HG03280 (cell line): ENCODE measurements at regions not wholly inside any gene's neighbourhood (a gene's known extent, or its start where the extent isn't known, plus 50 kb on each side); places are given as distances from the start of the nearest gene placed in this dataset.

Experiments used
- ATAC-seq: cut with Tn5 transposase; IDR thresholded peaks from one replicate; pipeline ENCODE4 v1.9.1; 2021; ENCODE audit warnings: mild to moderate bottlenecking, moderate library complexity; ENCODE audit not compliant: unreplicated experiment

DNA sequence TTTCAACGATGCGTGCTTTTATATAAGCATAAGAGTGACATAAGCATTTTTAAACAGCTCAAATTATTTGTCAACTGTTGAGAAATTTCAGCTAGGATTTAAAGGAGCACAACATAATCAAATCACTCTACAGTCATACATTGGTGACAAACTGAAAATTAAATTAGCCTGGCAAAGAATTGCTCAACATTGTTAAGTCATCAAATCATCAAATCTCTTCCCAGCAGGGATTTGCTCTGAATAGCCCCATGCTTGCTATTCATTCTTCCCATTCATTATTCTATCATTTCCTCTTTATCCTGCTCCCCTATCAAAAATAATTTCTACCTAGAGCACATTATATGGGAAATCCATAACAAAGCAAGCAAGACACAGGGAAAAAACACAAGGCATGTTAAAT is 198.7 kb upstream of the LUZP2 start:
- ATAC-seq, result no peak

DNA sequence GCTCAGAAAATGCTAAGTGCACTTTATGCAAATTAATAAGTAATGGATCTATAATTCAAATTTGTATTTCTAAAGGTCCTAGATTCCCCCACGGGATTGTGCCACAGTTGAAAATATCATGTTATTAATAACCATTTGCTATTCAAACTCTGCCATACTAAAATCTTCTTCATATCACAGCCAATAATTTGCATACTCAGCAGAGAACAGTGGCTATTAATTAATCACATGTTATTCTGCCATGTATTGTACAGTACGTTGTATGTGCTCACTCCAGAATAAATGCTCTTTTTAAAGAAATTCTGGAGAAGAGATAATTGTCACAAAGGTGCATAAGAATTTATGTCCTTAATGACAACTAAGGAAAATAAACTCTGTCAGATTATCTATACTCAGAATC is 184.9 kb upstream of the LUZP2 start:
- no peak for ATAC-seq

DNA sequence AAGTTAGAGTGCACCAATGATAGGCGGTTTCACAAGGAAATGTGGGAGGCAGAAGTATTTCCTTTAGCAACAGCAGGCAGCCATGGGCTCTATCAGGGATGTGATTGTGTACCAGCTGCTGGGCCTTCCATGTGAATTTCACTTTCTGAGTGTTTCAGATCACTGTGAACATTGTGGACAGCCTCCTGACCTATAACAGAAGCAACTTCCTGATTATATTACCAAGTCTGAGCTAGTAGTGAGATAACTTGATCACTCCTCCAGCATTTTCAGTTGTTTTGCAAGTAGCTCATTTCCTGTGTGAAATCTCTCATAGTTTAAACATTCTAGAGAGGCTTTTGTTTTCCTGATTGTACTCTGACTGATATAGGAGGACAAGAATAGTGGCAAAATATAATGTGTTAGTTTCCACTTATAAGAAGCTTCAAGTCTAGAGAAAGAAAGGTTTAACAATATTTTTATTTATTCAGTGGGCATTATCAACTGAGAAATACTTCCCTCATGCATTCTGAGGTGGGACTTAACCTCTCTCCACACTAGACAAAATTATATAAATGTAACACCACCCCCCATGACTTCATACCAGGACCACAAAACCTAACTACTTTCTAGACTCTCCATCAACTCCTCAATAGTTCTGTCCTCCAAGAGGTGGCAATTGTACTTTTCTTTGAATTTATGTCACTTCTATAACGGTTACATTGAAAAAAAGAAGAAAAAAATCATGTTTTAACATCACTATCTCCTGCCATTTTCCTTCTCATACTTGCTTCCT is 184.2 kb upstream of the LUZP2 start:
- ATAC-seq, result no peak

DNA sequence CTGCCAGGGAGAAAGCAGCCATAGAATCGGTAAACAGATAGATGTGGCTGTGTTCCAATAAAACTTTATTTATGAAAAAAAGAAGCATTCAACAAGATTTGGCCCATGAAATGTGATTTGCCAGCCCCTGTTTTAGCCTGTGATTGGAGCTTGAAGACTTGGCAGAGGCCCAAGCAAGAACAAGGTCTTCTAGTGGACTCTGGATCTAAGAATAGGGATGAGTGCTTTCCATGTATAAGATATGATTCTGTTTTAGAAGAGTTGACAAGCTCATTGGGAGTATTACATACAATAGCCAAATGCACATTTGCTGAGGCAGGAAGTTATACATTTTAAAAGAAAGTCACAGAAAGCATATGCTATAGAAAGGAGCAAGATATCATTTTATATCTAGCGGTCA is 175.6 kb upstream of the LUZP2 start:
- ATAC-seq, result no peak

DNA sequence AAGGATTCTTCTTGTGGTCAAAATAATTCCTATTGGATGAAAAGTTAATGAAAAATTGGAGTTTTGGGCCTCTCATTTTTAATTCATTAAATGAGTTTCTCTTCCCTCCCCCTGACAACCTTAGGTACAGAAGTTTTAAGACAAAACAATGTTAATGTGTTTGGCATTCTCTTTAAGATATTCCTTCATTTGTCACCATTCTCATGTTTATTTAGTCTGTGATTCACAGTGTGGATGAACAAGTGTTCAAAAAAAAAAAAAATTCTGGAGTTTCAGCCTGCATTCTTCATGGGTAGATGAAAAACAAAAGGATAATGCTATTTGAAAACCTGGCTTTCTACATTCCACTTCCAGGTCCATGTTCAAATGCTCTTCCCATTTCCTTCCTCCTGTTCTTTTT is 172.6 kb upstream of the LUZP2 start:
- ATAC-seq, result no peak

DNA sequence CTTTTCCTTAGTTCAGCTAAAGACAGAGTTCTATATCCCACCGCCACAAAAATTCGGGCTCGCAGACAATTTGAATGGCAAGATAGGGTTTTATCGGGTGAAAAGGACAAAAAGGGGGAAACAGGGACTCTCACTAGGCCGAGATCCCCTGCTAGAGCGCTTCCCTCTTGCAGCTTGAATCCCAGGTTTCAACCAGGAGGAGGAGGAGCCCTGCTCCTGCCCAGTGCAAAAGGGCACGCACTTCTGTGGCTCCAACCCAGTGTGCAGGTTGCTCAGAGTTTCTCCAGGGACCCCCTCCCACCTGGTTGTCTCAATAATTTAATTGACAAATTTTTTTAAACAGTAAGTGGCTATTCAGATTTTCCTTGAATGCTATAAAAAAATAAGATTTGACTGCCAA is 152.6 kb upstream of the LUZP2 start:
- no peak for ATAC-seq

DNA sequence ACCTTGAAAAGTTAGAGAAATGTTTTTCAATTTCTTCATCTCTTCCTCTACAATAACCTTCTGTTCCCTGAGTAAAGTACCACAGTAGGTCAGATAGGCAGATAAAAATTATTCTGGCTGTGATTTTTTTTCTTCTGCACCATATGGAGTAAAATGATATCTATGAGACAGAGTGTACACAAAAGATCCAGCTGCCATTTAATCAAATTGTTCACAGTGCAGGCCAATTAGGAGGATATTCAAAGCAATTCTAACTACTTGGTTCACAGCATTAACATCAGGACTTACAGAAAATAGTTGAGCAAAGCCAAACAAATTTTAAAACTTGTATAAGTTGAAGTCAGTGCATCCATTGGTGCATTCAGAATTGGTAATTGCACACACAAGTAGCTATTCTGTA is 147.9 kb upstream of the LUZP2 start:
- ATAC-seq, result no peak

DNA sequence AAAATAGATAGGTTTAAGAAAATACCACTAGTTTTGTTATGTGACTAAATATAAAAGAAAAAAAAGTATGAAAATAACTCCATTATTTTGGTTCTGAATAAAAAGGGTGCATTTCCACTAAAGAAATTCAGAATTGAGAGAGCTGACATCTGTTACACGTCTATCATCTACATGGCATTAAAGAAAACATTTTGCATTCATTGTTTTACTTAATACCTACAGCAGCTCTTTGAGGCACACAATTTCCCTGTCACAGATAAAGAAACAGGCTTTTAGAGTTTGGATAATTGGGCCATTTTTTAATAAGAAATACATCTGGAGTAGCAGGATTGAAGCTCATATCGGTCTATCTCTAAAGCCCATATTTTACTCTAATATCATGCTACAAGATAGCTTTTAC is 145.7 kb upstream of the LUZP2 start:
- no peak for ATAC-seq

DNA sequence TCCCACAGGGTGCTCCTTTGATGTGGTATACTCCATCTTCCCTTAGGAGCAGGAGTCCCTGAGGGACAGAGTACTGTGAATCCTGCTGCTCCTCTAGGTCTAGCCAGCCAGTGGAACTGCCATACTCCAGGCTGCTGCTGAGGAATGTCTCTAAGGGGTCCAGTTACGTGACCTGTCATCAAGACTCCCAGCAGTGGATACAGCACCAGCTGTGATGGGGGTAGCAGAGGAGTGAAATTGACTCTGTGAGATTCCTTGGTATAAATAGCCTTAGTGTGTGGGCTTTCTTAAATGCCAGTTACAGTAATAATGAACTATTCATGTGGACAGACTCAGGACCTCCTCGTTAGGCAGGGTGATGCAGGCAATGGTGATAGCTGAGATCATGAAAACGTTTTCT is 140.4 kb upstream of the LUZP2 start:
- no peak for ATAC-seq

DNA sequence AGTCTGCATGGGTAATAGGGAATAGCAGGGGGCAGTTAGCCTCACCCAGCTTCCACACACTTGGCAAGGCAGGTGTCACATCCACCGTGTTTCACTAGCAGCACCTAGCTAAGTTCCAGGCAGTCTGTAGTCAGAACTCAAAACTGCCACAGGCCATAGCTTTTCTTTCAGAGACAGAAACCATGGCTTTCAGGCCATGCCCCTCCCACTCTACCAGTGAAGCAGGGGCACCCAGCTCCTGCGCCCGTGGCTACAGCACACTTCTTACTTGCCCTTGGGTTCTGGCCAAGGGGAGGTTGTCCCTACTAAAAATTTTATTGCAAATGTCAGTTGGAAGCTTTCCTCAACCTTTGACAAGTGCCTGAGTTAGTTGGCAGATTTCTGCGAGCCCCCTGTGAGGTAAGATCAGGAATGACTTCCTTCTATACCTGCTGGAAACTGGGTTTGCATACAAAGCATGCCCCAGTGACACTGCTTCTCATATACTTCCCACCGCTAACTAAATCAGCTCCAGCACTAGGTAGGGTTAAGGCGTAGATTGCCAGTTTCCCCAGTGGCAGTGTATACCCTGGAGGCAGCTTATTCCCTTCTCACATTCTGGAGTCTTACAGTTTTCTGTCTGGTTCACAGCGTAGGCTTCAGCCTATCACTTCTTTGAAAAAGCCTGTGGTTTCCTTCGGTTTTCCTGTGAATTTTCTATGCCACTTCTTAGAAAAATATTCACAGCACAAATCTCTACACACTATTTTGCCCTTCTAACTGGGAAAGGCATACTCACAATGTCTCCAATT is 139.0 kb upstream of the LUZP2 start:
- ATAC-seq, result no peak

DNA sequence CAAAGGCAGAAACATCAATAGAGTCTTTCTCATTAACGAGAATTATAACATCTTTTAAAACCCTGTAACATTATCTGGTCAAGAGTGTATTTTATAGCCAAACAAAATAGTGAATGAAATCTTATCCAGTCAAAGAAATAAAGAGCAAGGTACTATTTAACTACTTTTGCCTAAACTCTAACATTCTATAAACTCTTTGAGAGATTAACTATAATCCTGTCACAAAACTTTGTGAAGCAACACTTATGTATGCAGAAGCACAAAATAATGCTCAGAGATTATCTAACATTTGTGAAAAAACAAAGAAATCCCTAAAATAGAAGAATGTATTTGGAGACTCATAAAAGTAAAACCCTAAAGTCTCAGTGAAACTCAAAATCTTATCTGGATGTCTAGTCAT is 124.4 kb upstream of the LUZP2 start:
- no peak for ATAC-seq

DNA sequence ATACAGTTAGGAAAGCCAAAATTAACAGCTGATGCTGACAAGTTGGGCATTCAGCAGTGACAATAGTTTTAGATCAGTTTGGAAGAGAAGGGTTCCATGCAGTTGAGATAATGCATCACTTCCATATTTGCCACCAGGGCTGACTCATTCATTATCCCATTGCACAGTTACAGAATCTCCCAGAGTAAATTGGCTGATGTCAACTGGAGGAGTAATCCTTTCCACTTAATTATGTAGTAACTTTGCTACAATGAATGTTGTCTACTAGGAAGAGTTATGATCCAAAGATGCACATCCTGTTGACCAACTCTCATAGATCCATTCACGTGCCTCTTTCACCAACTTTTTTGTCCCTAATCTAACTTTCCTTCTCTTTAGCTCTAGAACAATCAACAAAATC is 123.3 kb upstream of the LUZP2 start:
- ATAC-seq, result no peak

DNA sequence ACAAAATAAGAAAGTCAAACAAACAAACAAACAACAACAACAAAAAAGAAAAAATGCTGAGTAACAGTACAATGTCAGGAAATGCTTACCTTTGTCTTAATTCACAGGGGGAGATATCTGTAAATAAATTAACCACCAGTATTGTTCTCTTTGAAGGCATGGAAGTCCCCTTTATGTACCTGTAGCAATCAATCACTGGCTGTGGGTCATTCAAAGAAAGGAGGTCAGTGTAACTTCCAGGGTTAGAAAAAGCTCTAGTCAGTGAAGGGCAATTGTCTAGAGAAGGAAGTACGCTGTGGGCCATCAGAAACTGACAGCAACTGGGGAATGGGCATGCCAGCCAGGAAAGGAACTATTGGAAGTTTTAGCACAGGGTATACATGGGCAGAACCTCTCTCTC is 121.5 kb upstream of the LUZP2 start:
- ATAC-seq, result no peak

DNA sequence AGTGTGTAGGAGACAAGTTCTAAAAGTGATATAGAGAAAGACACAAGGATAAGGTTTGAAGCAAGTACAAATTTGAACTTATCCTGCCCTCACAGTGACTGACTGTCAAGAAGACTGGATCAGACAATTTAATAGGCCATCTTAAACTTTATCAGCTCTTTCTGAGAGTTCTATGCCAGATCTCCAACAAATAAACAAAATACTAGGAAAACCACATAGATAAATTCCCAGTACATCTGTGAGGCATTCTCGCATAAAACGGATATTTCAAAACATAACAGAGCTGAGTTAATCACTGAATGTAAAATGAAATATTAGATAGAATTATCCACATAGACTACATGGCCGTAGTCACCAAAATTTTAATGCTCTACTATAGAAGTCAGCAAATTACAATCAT is 120.9 kb upstream of the LUZP2 start:
- no peak for ATAC-seq

DNA sequence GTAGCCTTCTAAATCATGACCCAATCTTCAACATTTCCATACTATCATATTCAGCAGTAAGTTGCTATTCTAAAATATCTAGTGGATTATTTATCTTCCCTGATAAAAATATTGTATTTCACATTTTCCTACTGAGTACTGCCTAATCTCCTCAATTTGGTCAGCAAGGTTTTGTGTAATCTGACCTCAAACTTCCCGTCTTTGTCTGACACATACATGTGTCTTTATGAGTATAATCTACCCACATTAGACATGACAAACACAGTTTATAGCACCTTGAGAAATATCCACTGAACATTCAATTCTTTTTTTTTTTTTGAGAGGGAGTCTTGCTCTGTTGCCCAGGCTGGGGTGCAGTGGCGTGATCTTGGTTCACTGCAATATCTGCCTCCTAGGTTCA is 113.7 kb upstream of the LUZP2 start:
- ATAC-seq, result no peak

DNA sequence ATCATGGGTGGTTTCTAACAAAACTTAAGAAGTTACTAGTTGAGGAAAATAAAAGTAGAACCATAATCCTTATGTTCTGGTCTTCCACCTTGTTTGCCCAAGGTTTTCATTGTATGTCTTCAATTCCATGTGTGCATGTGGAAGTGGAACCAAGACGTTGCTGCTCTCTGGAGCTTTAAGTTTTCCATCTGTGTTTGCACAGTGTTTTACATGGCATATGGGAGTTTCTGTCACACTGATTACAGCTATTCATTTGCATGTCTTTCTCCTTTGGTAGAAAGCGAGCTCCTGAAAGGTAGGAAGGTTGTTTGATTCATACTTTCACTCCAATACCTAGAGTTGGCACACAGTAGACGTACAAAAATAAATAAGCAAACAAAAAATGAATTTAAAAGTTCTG is 112.6 kb upstream of the LUZP2 start:
- ATAC-seq, result no peak

DNA sequence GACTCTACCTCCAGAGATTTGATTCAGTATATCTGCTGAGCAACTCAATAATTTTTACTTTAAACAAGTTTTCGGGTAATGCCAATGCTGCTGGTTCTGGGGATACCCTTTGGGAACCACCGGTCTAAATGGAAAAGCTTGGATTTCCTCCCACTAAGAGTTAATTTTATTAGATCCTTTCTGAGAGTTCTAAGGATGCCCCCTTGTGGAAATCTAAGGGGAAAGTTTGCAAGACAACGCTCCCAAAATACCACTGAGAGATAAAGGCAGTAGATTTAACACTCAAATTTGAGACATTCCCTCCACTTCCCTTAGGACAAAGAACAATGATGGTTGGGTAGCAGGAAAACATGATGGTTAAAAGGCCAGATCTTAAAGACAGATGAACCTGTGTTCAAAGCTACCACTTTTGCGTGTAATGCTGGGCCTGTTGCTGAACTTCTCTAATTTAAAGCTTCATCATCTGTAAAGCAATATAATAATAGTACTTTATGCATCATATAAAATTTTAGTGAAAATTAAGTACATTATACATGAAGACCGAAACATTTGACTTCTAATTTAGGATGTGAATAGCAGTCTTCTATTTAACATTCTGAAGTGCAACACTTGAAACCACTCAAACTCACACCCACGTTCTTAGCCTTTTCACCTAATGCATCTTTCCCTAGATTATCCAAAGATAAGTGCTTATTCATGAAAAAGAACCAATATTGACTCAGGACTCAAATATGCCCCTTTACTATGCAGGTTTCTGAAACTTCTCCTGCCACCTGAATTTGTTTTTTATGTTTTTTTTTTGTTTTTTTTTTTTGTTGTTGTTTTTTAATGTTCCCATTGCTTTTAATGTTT is 110.1 kb upstream of the LUZP2 start:
- ATAC-seq, result no peak

DNA sequence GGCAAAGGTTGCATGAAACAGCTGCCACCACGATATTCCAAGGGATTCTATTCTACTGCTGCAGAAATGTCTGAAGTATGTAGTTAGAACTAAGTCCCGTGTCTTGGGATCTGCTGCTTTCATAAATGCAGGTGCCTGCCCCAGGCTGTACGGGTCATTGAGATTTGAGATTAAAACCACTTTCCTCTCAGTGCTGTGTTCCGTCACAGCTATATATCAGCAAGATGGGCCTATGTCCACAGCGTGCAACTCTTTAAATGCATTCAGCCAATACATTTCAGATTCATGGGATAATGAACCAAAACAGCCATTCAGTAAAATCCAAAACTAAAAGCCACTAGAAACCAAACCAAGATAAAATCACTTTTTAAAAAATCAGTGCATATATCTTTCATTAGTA is 107.3 kb upstream of the LUZP2 start:
- no peak for ATAC-seq

DNA sequence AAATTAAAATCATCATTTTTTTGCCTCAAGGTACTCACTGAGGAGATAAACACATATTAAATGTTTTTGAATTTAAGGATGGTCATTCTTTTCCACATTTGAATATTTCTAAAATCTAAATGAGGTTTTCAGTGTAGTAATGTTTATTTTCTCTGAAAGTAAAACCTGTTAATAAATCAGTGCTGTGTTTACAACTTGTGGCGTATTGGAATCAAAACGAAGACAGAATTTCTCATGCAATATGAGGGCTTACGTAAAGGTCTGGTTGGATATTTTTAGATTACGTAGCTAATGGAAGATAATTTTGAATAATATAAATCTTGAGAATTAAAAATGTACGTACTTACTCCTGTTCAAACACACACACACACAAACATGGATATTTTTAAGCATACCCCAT is 106.8 kb upstream of the LUZP2 start:
- no peak for ATAC-seq

DNA sequence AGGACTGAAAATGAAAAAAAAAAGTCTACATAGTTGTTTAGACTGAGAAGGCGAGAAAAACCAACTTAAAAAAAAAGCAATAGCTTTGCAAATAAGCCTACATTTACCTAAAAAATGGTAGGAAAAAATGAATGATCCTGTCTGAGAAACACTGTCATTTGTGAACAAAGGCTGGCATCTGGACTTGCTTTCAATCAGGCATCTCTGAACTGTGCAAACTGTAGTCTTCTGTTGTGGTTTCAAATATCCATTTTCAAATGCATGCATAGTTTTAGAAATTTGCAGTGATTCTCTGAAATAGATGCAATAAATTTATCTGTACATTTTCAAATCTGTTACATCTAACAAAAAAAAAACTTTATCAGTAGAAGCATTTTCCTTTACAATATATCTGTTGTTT is 106.1 kb upstream of the LUZP2 start:
- no peak for ATAC-seq

DNA sequence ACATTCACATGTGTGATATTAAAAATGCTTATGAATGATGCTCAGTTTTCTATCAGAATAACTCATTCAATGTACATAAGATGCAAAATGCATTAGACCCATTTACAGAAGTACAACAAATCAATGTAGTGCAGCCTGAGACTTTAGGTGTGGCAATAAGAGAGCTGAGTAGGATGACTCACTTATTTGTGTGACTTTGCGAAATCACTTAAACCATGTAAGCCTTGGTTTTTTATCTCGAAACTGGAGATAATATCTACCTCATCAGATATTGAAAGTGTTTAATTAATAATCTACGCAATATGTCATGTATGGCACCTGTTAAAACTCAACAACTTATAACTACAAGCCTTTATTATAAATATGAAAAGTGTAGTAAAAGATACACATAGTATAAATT is 105.7 kb upstream of the LUZP2 start:
- no peak for ATAC-seq
